ENCODE measurements at regions not wholly inside any gene's neighbourhood (a gene's known extent, or its start where the extent isn't known, plus 50 kb on each side); places are given as distances from the start of the nearest gene placed in this dataset.

DNA sequence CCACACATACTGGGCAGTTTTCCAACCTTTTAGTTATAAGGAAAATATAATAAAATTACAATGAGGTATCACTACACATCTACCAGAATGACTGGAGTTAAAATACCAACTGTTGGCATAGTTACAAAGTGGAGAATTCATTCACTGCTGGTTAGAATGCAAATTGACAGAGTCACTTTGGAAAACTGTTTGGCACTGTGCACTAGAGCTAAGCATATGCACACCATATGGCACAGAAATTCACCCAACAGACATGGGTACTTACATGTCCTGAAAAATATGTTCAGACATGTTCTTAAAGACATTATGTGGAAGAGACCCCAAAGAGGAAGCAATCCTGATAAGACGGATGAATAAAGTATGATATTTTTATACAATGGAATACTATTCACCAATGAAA, 686.1 kb upstream of the RAB6C start:
- TF ChIP-seq POLR2A (IDR thresholded peaks at IDR 0.05), result no peak
- TF ChIP-seq, protein P1, sequence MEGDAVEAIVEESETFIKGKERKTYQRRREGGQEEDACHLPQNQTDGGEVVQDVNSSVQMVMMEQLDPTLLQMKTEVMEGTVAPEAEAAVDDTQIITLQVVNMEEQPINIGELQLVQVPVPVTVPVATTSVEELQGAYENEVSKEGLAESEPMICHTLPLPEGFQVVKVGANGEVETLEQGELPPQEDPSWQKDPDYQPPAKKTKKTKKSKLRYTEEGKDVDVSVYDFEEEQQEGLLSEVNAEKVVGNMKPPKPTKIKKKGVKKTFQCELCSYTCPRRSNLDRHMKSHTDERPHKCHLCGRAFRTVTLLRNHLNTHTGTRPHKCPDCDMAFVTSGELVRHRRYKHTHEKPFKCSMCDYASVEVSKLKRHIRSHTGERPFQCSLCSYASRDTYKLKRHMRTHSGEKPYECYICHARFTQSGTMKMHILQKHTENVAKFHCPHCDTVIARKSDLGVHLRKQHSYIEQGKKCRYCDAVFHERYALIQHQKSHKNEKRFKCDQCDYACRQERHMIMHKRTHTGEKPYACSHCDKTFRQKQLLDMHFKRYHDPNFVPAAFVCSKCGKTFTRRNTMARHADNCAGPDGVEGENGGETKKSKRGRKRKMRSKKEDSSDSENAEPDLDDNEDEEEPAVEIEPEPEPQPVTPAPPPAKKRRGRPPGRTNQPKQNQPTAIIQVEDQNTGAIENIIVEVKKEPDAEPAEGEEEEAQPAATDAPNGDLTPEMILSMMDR (IDR thresholded peaks at IDR 0.05), result no peak

Data from thyroid gland (tissue), 4 donors.